ENCODE measurements at regions not wholly inside any gene's neighbourhood (a gene's known extent, or its start where the extent isn't known, plus 50 kb on each side); places are given as distances from the start of the nearest gene placed in this dataset.
A peak's percentile ranks its signal among the peaks of the same experiment; 100 is the strongest.

DNA sequence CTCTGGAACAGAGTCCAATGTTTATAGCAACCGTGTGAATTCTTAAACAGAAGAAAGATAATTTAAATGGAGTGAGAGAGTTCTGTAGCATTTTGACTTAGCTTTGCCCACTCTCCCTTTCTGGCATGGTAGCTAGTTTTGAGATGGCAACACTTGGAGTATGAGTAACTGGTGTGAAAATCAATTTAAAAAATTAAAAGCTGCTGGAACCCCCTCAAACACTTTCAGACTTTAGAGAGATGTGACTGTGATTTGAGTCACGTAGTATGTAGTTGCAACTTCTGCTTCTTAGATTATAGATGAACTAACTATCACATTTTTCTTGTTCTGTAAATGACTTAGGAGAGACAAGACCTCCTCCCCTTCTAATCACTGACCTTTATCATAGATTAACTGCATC lies 2309.5 kb upstream of the C9orf72 start:
- Histone ChIP-seq H3K27me3 (ENCODE audit: low read depth, low read length) (no peaks in the 10 kb centered on the region), H3K9me3 (ENCODE audit: insufficient read depth, low read length) (no peaks in the 10 kb centered on the region; the same call in 1 of the 2 replicates), H3K4me2 (ENCODE audit: low read length) (peak overlapping the region; percentile 61), H3K36me3 (replicated peaks; ENCODE audit: low read depth, low read length) (peaks cover 13% of the 10 kb centered on the region), H4K20me1 (ENCODE audit: insufficient read depth, low read length) (no peaks in the 10 kb centered on the region), H2AFZ (ENCODE audit: low read depth, low read length) (no peak overlapping the region; the same call in 1 of the 2 replicates), H3K27ac (ENCODE audit: low read length) (peak overlapping the region; percentile 84), H3K4me1 (ENCODE audit: low read length) (peaks cover 39% of the 10 kb centered on the region), H3K9ac (ENCODE audit: low read length) (peak overlapping the region; percentile 39; the same call in 1 of the 2 replicates), H3K79me2 (ENCODE audit: low read length) (no peaks in the 10 kb centered on the region), H3K4me3 (ENCODE audit: low read length) (peak overlapping the region; percentile 16; the same call in 1 of the 2 replicates)
- TF ChIP-seq EZH2phosphoT487 (IDR thresholded peaks at IDR 0.05; ENCODE audit: low read depth): no peak
- no peak for TF ChIP-seq CTCF (IDR thresholded peaks at IDR 0.05; ENCODE audit: low read depth, low read length)

DNA sequence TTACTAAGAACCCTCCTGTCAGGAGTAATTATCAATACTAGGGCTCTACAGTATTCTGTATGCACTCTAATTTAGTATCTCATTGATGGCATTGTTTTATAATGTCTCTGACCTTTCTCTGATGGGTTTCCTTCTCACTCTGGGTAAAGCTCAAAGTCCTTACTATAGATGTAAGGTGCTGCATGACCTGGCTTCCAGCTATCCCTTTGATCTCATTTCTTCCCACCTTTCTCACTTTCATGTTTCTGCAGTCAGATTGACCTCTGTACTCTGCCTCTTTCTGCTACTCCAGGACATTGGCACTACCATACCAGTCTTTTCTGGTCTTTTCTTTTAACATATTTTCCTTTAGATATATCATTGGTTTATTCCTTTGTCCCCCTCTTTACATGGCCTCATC lies 2332.8 kb upstream of the C9orf72 start:
- Histone ChIP-seq H3K36me3 (replicated peaks; ENCODE audit: low read depth, low read length) (no peaks in the 10 kb centered on the region), H3K9me3 (ENCODE audit: insufficient read depth, low read length) (peaks cover 3% of the 10 kb centered on the region), H3K4me3 (ENCODE audit: low read length) (no peak overlapping the region), H3K79me2 (ENCODE audit: low read length) (no peaks in the 10 kb centered on the region), H2AFZ (ENCODE audit: low read depth, low read length) (no peak overlapping the region), H3K27me3 (ENCODE audit: low read depth, low read length) (no peaks in the 10 kb centered on the region), H3K27ac (ENCODE audit: low read length) (no peak overlapping the region), H3K4me1 (ENCODE audit: low read length) (peaks cover 4% of the 10 kb centered on the region; the same call in 1 of the 2 replicates), H3K9ac (ENCODE audit: low read length) (no peak overlapping the region), H3K4me2 (ENCODE audit: low read length) (no peak overlapping the region), H4K20me1 (ENCODE audit: insufficient read depth, low read length) (no peaks in the 10 kb centered on the region)
- TF ChIP-seq EZH2phosphoT487 (IDR thresholded peaks at IDR 0.05; ENCODE audit: low read depth) (no peak), CTCF (IDR thresholded peaks at IDR 0.05; ENCODE audit: low read depth, low read length) (no peak)

- H3K9me3 ChIP-seq (ENCODE audit: insufficient read depth, low read length): no peaks in the 10 kb centered on the region
- H3K79me2 ChIP-seq (ENCODE audit: low read length): no peaks in the 10 kb centered on the region
- H3K4me1 ChIP-seq (ENCODE audit: low read length): no peaks in the 10 kb centered on the region
- no peaks in the 10 kb centered on the region for H3K27me3 ChIP-seq (ENCODE audit: low read depth, low read length)
- no peak overlapping the region for H3K4me3 ChIP-seq (ENCODE audit: low read length)
- H3K9ac ChIP-seq (ENCODE audit: low read length): no peak overlapping the region
- H3K27ac ChIP-seq (ENCODE audit: low read length): no peak overlapping the region
- no peaks in the 10 kb centered on the region for H3K36me3 ChIP-seq (replicated peaks; ENCODE audit: low read depth, low read length)
- H2AFZ ChIP-seq (ENCODE audit: low read depth, low read length): no peak overlapping the region
- no peaks in the 10 kb centered on the region for H4K20me1 ChIP-seq (ENCODE audit: insufficient read depth, low read length)
- H3K4me2 ChIP-seq (ENCODE audit: low read length): no peak overlapping the region
- TF ChIP-seq EZH2phosphoT487 (IDR thresholded peaks at IDR 0.05; ENCODE audit: low read depth): no peak
- no peak for TF ChIP-seq CTCF (IDR thresholded peaks at IDR 0.05; ENCODE audit: low read depth, low read length)
Measured at GRCh38 chr9:29928072-29928471, 2354.8 kb upstream of the C9orf72 start.

DNA sequence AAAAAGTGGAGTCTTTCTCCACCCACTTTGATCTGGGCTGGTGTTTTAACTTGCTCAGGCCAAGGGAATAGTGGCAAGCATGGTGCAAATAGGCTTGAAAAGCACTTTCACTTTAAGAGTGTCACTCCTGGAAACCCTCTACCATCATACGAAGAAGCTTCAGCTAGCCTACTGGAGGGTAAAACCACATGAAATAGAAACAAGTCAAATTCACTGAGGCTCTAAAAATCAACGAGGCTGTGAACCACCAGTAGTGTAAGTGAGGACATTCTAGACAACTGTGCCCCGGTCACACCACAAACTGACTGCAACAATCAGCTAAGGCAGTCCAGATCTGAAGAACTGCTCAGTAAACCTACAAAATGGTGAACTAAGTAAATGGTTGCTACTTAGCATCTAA lies 2366.3 kb upstream of the C9orf72 start:
- Histone ChIP-seq H3K4me1 (ENCODE audit: low read length) (peaks cover 9% of the 10 kb centered on the region), H3K9ac (ENCODE audit: low read length) (no peak overlapping the region), H3K4me2 (ENCODE audit: low read length) (no peak overlapping the region), H3K27me3 (ENCODE audit: low read depth, low read length) (no peaks in the 10 kb centered on the region), H3K4me3 (ENCODE audit: low read length) (no peak overlapping the region), H2AFZ (ENCODE audit: low read depth, low read length) (peak overlapping the region; percentile 71; the same call in 1 of the 2 replicates), H3K79me2 (ENCODE audit: low read length) (no peaks in the 10 kb centered on the region), H3K9me3 (ENCODE audit: insufficient read depth, low read length) (no peaks in the 10 kb centered on the region; the same call in 1 of the 2 replicates), H3K27ac (ENCODE audit: low read length) (no peak overlapping the region), H3K36me3 (replicated peaks; ENCODE audit: low read depth, low read length) (peaks cover 4% of the 10 kb centered on the region), H4K20me1 (ENCODE audit: insufficient read depth, low read length) (no peaks in the 10 kb centered on the region)
- TF ChIP-seq CTCF (IDR thresholded peaks at IDR 0.05; ENCODE audit: low read depth, low read length) (no peak), EZH2phosphoT487 (IDR thresholded peaks at IDR 0.05; ENCODE audit: low read depth) (no peak)
